Cerebellar nuclear complex (tissue), 1 donor: ENCODE measurements at regions not wholly inside any gene's neighbourhood (a gene's known extent, or its start where the extent isn't known, plus 50 kb on each side); places are given as distances from the start of the nearest gene placed in this dataset.

Experiments used
- DNase-seq, 2 experiments: peaks; one replicate each; lab custom pipeline; 2025; lab: John Stamatoyannopoulos, UW

GRCh38 chr17:77394540-77395295, 253.9 kb downstream of the SEC14L1 start:
- no peak for DNase-seq

- no peak for DNase-seq
These were observed 254.8 kb downstream of the SEC14L1 start for GRCh38 chr17:77395501-77396048.

- no peak for DNase-seq
These were observed 255.8 kb downstream of the SEC14L1 start for GRCh38 chr17:77396610-77397009.

GRCh38 chr17:77398274-77398673, 257.5 kb downstream of the SEC14L1 start:
- no peak for DNase-seq

GRCh38 chr17:77399319-77399957, 258.7 kb downstream of the SEC14L1 start:
- DNase-seq: no peak

- no peak for DNase-seq
These were observed 259.7 kb downstream of the SEC14L1 start for GRCh38 chr17:77400445-77400870.

- DNase-seq: no peak
These were observed 261.5 kb downstream of the SEC14L1 start for GRCh38 chr17:77402159-77402731.

- peak; percentile 70 to 84 for DNase-seq
These were observed 263.1 kb downstream of the SEC14L1 start for GRCh38 chr17:77403854-77404253.

GRCh38 chr17:77404812-77405581, 264.2 kb downstream of the SEC14L1 start:
- no peak for DNase-seq

GRCh38 chr17:77405867-77406732, 265.3 kb downstream of the SEC14L1 start:
- no peak for DNase-seq

- DNase-seq: no peak
These were observed 266.8 kb downstream of the SEC14L1 start for GRCh38 chr17:77407321-77408277.

- DNase-seq: no peak
These were observed 267.5 kb downstream of the SEC14L1 start for GRCh38 chr17:77408284-77408683.

GRCh38 chr17:77409282-77410161, 268.8 kb downstream of the SEC14L1 start:
- DNase-seq: no peak

- DNase-seq: no peak
These were observed 269.7 kb downstream of the SEC14L1 start for GRCh38 chr17:77410470-77410869.

- DNase-seq: no peak
These were observed 274.1 kb downstream of the SEC14L1 start for GRCh38 chr17:77414811-77415400.

- no peak for DNase-seq
These were observed 275.4 kb downstream of the SEC14L1 start for GRCh38 chr17:77416105-77416713.

GRCh38 chr17:77417575-77417974, 276.8 kb downstream of the SEC14L1 start:
- DNase-seq: no peak

GRCh38 chr17:77418609-77419008, 277.8 kb downstream of the SEC14L1 start:
- no peak for DNase-seq
